ENCODE measurements at regions not wholly inside any gene's neighbourhood (a gene's known extent, or its start where the extent isn't known, plus 50 kb on each side); places are given as distances from the start of the nearest gene placed in this dataset.
"Not testable (repeated sequence)": the region's sequence is repeated elsewhere in the genome, so short reads cannot be mapped to it uniquely, and the experiment has no call there.

GRCh38 chr16:26721290-26721689 is 345.4 kb upstream of the C16orf82 start:
- no peak for DNase-seq (ENCODE audit: low read depth in 2 of 2)
- no peak for TF ChIP-seq CTCF (IDR thresholded peaks at IDR 0.05; ENCODE audit: low read depth, low read length)
- no peak overlapping the region for H3K4me3 ChIP-seq (replicated peaks in 1 of 2; ENCODE audit: low read depth in 2 of 2, low read length in 2 of 2)

GRCh38 chr16:26721957-26722356 is 344.8 kb upstream of the C16orf82 start:
- DNase-seq (ENCODE audit: low read depth in 2 of 2); H3K4me3 ChIP-seq (replicated peaks in 1 of 2; ENCODE audit: low read depth in 2 of 2, low read length in 2 of 2): not testable (repeated sequence)

DNA sequence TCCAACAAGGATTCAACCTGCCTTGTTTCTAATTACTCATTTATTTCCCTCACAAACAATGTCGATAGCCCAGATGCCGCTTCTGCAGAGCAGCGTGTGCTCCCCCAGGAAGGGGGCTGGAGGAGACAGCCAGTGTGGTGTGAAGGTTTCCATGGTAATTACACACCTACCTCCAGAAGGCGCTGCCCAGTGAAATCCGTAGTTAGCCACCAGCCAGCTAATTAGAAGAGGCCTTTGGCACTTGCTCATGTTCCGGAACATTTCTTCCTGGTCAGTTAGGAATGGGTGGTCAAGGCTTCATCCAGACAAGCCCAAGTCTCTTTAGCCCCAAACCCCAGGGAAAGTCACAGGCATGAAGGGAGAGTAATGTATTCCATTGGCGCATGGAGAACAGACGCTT is 342.5 kb upstream of the C16orf82 start:
- TF ChIP-seq CTCF (IDR thresholded peaks at IDR 0.05; ENCODE audit: low read depth, low read length), result no peak
- no peak for DNase-seq (ENCODE audit: low read depth in 2 of 2)
- no peak overlapping the region for H3K4me3 ChIP-seq (replicated peaks in 1 of 2; ENCODE audit: low read depth in 2 of 2, low read length in 2 of 2)

DNA sequence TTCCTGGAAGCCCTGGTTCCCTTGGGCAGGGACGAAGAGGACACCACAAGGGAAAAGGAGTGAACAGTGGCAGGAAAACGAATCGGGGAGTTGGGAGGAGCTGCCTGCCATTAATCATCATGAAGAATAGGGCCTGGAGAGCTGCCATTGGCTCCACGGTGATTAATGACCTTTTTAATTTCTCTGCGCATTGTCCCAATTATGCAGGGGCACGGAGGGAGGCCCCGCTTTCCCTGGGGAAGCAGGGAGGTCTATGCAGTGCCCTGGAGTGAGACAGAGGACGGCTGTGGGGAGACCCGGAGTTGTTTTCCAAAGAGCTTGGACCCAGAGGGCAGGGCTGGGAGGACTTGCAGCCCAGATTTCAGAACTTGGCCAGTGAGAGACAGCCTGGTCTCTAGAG is 338.9 kb upstream of the C16orf82 start:
- DNase-seq (ENCODE audit: low read depth in 2 of 2), result no peak
- TF ChIP-seq CTCF (IDR thresholded peaks at IDR 0.05; ENCODE audit: low read depth, low read length), result no peak

GRCh38 chr16:26729951-26730541 is 336.7 kb upstream of the C16orf82 start:
- DNase-seq (ENCODE audit: low read depth in 2 of 2), result no peak
- no peak overlapping the region for H3K4me3 ChIP-seq (replicated peaks in 1 of 2; ENCODE audit: low read depth in 2 of 2, low read length in 2 of 2)
- TF ChIP-seq CTCF (IDR thresholded peaks at IDR 0.05; ENCODE audit: low read depth, low read length), result no peak

More for the DNA sequence above, 338.9 kb upstream of the C16orf82 start:
- H3K4me3 ChIP-seq (replicated peaks in 1 of 2; ENCODE audit: low read depth in 2 of 2, low read length in 2 of 2), result no peak overlapping the region

DNA sequence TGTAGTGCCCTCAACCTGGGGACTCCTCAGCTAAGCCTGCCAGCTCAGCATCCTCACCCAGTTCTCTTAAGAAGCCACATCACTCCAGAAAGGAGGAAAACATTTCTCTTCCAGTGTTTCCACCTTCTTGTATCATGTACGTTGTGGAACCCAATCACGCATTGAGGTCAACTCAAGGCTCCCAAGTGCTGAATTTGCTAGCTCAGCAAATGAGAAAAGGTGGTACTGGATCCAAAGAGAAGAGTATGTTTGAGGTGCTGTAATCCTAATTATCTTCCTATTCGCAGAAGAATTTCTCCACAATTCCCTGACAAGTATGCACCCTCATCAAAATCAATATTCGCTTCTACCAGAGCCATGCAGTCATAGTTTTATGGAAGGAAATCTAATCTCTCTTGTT is 335.0 kb upstream of the C16orf82 start:
- no peak for TF ChIP-seq CTCF (IDR thresholded peaks at IDR 0.05; ENCODE audit: low read depth, low read length)
- no peak for DNase-seq (ENCODE audit: low read depth in 2 of 2)
- H3K4me3 ChIP-seq (replicated peaks in 1 of 2; ENCODE audit: low read depth in 2 of 2, low read length in 2 of 2), result no peak overlapping the region

DNA sequence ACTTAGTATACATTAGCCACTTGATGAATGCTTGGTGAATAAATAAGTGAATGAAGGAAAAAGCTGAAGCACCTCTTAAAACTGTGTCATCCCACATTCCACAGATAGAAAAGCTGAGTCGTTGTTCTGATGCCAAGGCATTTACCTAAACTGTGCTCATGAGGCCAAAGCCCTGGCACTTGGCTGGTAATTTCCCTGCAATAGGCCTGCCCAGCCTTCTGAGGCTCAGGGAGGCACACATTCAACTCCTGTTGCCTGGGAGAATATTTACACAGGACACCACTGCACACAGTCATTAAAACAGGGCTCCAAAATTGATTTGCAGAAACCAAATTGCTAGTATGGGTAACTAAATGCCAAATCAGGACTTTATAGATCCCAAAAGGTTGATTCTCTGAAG is 333.0 kb upstream of the C16orf82 start:
- no peak for DNase-seq (ENCODE audit: low read depth in 2 of 2)
- H3K4me3 ChIP-seq (replicated peaks in 1 of 2; ENCODE audit: low read depth in 2 of 2, low read length in 2 of 2), result no peak overlapping the region
- TF ChIP-seq CTCF (IDR thresholded peaks at IDR 0.05; ENCODE audit: low read depth, low read length), result no peak

Measured in cardiac fibroblast (primary cell).